Keratinocyte (primary cell): ENCODE measurements at regions not wholly inside any gene's neighbourhood (a gene's known extent, or its start where the extent isn't known, plus 50 kb on each side); places are given as distances from the start of the nearest gene placed in this dataset.

ENCODE experiments used
- DNase-seq: peaks from one replicate; pipeline ENCODE4 v3.0.0-alpha.2; 2011; ENCODE audit warnings: low read depth, missing footprints, low spot score
- FAIRE-seq: peaks from 2 replicates; lab custom pipeline; 2011; peaks lifted over from hg19 to GRCh38; lab: Jason Lieb, UNC
- H2AFZ ChIP-seq: 2 replicates; pipeline ENCODE4 v1.6.0; 2012; ENCODE audit warnings: low read length, control low read depth, inconsistent platforms; ENCODE audit not compliant: control insufficient read depth
- H3K27ac ChIP-seq: 2 replicates; pipeline ENCODE4 v1.5.1; 2011; ENCODE audit warnings: low read length; ENCODE audit not compliant: control insufficient read depth, insufficient read depth
- H3K27me3 ChIP-seq: 3 replicates; pipeline ENCODE4 v1.6.0; 2011; ENCODE audit warnings: low read length; ENCODE audit not compliant: control insufficient read depth, insufficient read depth; ENCODE audit errors: extremely low read depth
- H3K36me3 ChIP-seq, 2 experiments: 2 replicates in 1 of 2; 3 replicates in 1 of 2; pipeline ENCODE4 v1.5.1; 2011; ENCODE audit warnings: low read length in 2 of 2, mild to moderate bottlenecking in 1 of 2; ENCODE audit not compliant: control insufficient read depth in 2 of 2, insufficient read depth in 2 of 2; ENCODE audit errors: extremely low read depth in 1 of 2
- H3K4me1 ChIP-seq: 3 replicates; pipeline ENCODE4 v1.5.1; 2011; ENCODE audit warnings: low read length; ENCODE audit not compliant: control insufficient read depth, insufficient read depth; ENCODE audit errors: extremely low read depth
- H3K4me2 ChIP-seq: 3 replicates; pipeline ENCODE4 v1.6.0; 2011; ENCODE audit warnings: low read depth, low read length; ENCODE audit not compliant: control insufficient read depth, insufficient read depth; ENCODE audit errors: extremely low read depth
- H3K4me3 ChIP-seq, 3 experiments: fragments of 200-600 bp in 1 of 3; sonication (generic) in 1 of 3; 2 replicates in 2 of 3; 3 replicates in 1 of 3; pipeline ENCODE4 v1.5.1; 2011 to 2016; ENCODE audit warnings: low read length in 3 of 3, mild to moderate bottlenecking in 3 of 3, control low read depth in 2 of 3, inconsistent platforms in 1 of 3, low read depth in 1 of 3, mixed read lengths in 1 of 3, mixed run types in 1 of 3, moderate library complexity in 1 of 3; ENCODE audit not compliant: control insufficient read depth in 2 of 3, insufficient read depth in 2 of 3; ENCODE audit errors: extremely low read depth in 1 of 3
- H3K79me2 ChIP-seq: 2 replicates; pipeline ENCODE4 v1.6.0; 2012; ENCODE audit warnings: low read length; ENCODE audit not compliant: control insufficient read depth, insufficient read depth
- H3K9ac ChIP-seq: 3 replicates; pipeline ENCODE4 v1.6.0; 2011; ENCODE audit warnings: low read length; ENCODE audit not compliant: control insufficient read depth, insufficient read depth; ENCODE audit errors: extremely low read depth
- H3K9me1 ChIP-seq: 3 replicates; pipeline ENCODE4 v1.6.0; 2011; ENCODE audit warnings: low read length; ENCODE audit not compliant: control insufficient read depth, insufficient read depth; ENCODE audit errors: extremely low read depth
- H3K9me3 ChIP-seq: 2 replicates; pipeline ENCODE4 v1.5.1; 2012; ENCODE audit warnings: low read depth, low read length; ENCODE audit not compliant: control insufficient read depth
- H4K20me1 ChIP-seq: 3 replicates; pipeline ENCODE4 v1.6.0; 2011; ENCODE audit warnings: low read length; ENCODE audit not compliant: control insufficient read depth, insufficient read depth; ENCODE audit errors: extremely low read depth
- EZH2 ChIP-seq: IDR thresholded peaks from one replicate; pipeline ENCODE4 v1.6.1; 2012; ENCODE audit warnings: inconsistent platforms, mild to moderate bottlenecking, low read length, moderate library complexity
- dilution Hi-C: fragments of 300-500 bp; cut with MboI; formaldehyde crosslinking; loops from one replicate; pipeline ENCODE4 v1.7.0; 2020; ENCODE audit warnings: low sequenced_read_pairs; ENCODE audit not compliant: extremely low pct_ligation_motif_present
- TF ChIP-seq, protein P1 (sequence below), 3 experiments: IDR thresholded peaks in 1 of 3; conservative IDR thresholded peaks in 1 of 3; optimal IDR thresholded peaks in 1 of 3; 2 replicates in 2 of 3; 3 replicates in 1 of 3; pipeline versions ENCODE3 to v1.5.1; 2011; ENCODE audit warnings: low read length in 3 of 3, mild to moderate bottlenecking in 3 of 3, moderate library complexity in 2 of 3, control low read depth in 1 of 3, inconsistent platforms in 1 of 3; ENCODE audit not compliant: insufficient read depth in 2 of 3; ENCODE audit errors: extremely low read depth in 1 of 3

DNA sequence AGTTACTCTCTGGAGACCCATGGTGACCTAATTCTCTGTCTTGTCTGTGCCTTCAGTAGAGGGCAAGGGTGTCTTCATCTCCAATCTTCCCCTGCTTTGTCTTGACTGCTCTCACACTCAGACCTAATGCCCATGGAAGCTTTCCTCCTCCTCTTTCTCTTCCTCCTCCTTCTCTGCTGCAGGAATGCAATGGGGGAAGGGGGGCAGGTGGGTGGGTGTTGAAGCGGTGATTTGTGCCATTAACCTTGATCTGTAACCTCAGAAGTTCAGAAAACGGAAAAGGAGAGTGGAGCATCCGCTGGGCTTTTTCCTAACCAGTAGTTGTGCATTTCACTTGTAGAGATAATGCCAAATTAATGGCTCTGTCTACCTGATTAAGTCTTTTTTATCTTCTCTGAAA lies 172.3 kb upstream of the CDH11 start:
- H3K79me2 ChIP-seq, result no peaks in the 10 kb centered on the region
- DNase-seq (no peak), FAIRE-seq (no peak)
- H3K27me3 ChIP-seq, result no peaks in the 10 kb centered on the region
- dilution Hi-C loops, result no loop called here
- H3K9me3 ChIP-seq, result no peaks in the 10 kb centered on the region
- no peaks in the 10 kb centered on the region for H4K20me1 ChIP-seq
- H3K9me1 ChIP-seq, result no peaks in the 10 kb centered on the region
- H3K27ac ChIP-seq, result no peak overlapping the region
- H3K4me1 ChIP-seq, result no peaks in the 10 kb centered on the region
- H3K9ac ChIP-seq, result no peak overlapping the region
- no peaks in the 10 kb centered on the region for H3K36me3 ChIP-seq
- no peak overlapping the region for H2AFZ ChIP-seq
- no peak for TF ChIP-seq EZH2
- TF ChIP-seq, protein P1, sequence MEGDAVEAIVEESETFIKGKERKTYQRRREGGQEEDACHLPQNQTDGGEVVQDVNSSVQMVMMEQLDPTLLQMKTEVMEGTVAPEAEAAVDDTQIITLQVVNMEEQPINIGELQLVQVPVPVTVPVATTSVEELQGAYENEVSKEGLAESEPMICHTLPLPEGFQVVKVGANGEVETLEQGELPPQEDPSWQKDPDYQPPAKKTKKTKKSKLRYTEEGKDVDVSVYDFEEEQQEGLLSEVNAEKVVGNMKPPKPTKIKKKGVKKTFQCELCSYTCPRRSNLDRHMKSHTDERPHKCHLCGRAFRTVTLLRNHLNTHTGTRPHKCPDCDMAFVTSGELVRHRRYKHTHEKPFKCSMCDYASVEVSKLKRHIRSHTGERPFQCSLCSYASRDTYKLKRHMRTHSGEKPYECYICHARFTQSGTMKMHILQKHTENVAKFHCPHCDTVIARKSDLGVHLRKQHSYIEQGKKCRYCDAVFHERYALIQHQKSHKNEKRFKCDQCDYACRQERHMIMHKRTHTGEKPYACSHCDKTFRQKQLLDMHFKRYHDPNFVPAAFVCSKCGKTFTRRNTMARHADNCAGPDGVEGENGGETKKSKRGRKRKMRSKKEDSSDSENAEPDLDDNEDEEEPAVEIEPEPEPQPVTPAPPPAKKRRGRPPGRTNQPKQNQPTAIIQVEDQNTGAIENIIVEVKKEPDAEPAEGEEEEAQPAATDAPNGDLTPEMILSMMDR (optimal IDR thresholded peaks at IDR 0.05 in 1 of 3, IDR thresholded peaks at IDR 0.05 in 1 of 3, conservative IDR thresholded peaks at IDR 0.05 in 1 of 3; ENCODE audit: extremely low read depth in 1 of 3, insufficient read depth in 2 of 3, low read length in 3 of 3), result no peak
- no peak overlapping the region for H3K4me3 ChIP-seq
- H3K4me2 ChIP-seq, result no peak overlapping the region

DNA sequence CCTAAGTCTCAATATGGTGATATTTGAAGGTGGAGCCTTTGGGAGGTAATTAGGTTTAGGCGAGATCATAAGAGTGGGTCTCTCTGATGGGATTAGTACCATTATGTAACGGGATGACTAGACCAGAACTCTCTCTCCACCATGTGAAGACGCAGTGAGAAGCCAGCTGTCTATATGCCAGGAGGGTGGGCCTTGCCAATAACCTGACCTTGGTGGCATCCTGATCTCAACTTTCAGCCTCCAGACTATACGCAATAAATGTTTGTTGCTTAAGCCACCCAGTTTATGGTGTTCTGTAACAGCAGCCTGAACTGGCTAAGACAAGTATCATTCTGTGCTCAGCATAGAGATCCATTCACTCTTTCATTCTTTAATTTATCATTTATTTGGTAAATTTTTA lies 167.2 kb upstream of the CDH11 start:
- no peak for FAIRE-seq
- TF ChIP-seq, protein P1 (optimal IDR thresholded peaks at IDR 0.05 in 1 of 3, IDR thresholded peaks at IDR 0.05 in 1 of 3, conservative IDR thresholded peaks at IDR 0.05 in 1 of 3; ENCODE audit: extremely low read depth in 1 of 3, insufficient read depth in 2 of 3, low read length in 3 of 3), result no peak
- TF ChIP-seq EZH2, result no peak

More for the DNA sequence above, 167.2 kb upstream of the CDH11 start:
- H3K4me3 ChIP-seq, result no peak overlapping the region
- H3K9ac ChIP-seq, result no peak overlapping the region
- no peaks in the 10 kb centered on the region for H3K36me3 ChIP-seq
- no peaks in the 10 kb centered on the region for H3K4me1 ChIP-seq
- no peak overlapping the region for H2AFZ ChIP-seq
- H3K9me3 ChIP-seq, result no peaks in the 10 kb centered on the region
- no peaks in the 10 kb centered on the region for H3K27me3 ChIP-seq
- no peak overlapping the region for H3K27ac ChIP-seq
- dilution Hi-C loops, result no loop called here
- no peaks in the 10 kb centered on the region for H3K9me1 ChIP-seq
- H3K79me2 ChIP-seq, result no peaks in the 10 kb centered on the region
- H3K4me2 ChIP-seq, result no peak overlapping the region
- H4K20me1 ChIP-seq, result no peaks in the 10 kb centered on the region
- no peak for DNase-seq
